ENCODE measurements at regions not wholly inside any gene's neighbourhood (a gene's known extent, or its start where the extent isn't known, plus 50 kb on each side); places are given as distances from the start of the nearest gene placed in this dataset.

DNA sequence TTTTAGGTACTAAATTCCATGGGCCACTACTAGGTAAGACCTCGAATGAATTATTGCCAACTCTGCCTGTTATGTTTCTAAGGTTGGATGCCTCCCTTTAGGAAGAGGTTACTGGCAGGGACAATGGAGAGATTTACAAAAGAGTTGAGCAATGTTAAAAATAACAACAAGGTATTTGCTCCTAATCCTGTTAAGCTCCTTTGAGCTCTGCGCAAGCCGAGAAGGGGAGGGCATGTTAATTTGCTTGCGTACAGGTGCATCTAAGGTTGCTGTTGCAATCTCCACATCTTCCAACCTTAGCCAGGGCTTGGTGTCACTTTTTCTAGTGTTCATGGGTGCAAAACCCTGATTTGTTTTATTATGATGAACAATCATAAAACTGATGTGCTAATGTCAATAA lies 161.5 kb upstream of the TPM1 start:
- TF ChIP-seq, protein P1, sequence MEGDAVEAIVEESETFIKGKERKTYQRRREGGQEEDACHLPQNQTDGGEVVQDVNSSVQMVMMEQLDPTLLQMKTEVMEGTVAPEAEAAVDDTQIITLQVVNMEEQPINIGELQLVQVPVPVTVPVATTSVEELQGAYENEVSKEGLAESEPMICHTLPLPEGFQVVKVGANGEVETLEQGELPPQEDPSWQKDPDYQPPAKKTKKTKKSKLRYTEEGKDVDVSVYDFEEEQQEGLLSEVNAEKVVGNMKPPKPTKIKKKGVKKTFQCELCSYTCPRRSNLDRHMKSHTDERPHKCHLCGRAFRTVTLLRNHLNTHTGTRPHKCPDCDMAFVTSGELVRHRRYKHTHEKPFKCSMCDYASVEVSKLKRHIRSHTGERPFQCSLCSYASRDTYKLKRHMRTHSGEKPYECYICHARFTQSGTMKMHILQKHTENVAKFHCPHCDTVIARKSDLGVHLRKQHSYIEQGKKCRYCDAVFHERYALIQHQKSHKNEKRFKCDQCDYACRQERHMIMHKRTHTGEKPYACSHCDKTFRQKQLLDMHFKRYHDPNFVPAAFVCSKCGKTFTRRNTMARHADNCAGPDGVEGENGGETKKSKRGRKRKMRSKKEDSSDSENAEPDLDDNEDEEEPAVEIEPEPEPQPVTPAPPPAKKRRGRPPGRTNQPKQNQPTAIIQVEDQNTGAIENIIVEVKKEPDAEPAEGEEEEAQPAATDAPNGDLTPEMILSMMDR (conservative IDR thresholded peaks at IDR 0.05; ENCODE audit: low read length), result no peak
- no peak for TF ChIP-seq EZH2phosphoT487 (IDR thresholded peaks at IDR 0.05; ENCODE audit: borderline replicate concordance, low read depth, low read length)
